Caco-2 (cell line): ENCODE measurements at regions not wholly inside any gene's neighbourhood (a gene's known extent, or its start where the extent isn't known, plus 50 kb on each side); places are given as distances from the start of the nearest gene placed in this dataset.

Source experiments
- BruUV-seq: library from RNA; stranded (reverse); fragments of 400-500 nt; replicated peaks from 2 replicates; lab custom pipeline; 2021; lab: Mats Ljungman, UMichigan
- CTCF ChIA-PET: fragments of 300-600 bp; sonication (Branson Sonifier 250); formaldehyde crosslinking; loops from one replicate; lab custom pipeline; 2022; ENCODE audit warnings: antibody characterized with exemption; lab: Charles Lee
- POLR2A ChIA-PET: fragments of 300-600 bp; sonication (Branson Sonifier 250); formaldehyde crosslinking; loops from one replicate; lab custom pipeline; 2022; ENCODE audit warnings: antibody characterized with exemption; lab: Charles Lee
- DNase-seq, 2 experiments: peaks; one replicate each; pipeline versions ENCODE4 v3.0.0 to v3.0.0-alpha.2; 2020 to 2022
- H3K27me3 ChIP-seq: replicated peaks from 2 replicates; pipeline ENCODE4 v1.6.0; 2011; ENCODE audit warnings: low read length; ENCODE audit not compliant: control insufficient read depth, insufficient read depth
- H3K36me3 ChIP-seq: 2 replicates; pipeline ENCODE4 v1.5.1; 2011; ENCODE audit warnings: low read length; ENCODE audit not compliant: control insufficient read depth, insufficient read depth
- H3K4me1 ChIP-seq: fragments of 250-450 bp; sonication (Bioruptor Pico); 2 replicates; pipeline ENCODE4 v1.5.1; 2020; ENCODE audit warnings: mild to moderate bottlenecking
- H3K4me3 ChIP-seq: 2 replicates; pipeline ENCODE4 v1.5.1; 2011; ENCODE audit warnings: low read depth, mild to moderate bottlenecking, control low read depth, low read length
- H3K9me3 ChIP-seq: fragments of 250-450 bp; sonication (Bioruptor Pico); 2 replicates; pipeline ENCODE4 v1.5.1; 2020; ENCODE audit warnings: mild to moderate bottlenecking, moderate library complexity
- H3K27ac Mint-ChIP-seq: one replicate; pipeline ENCODE4 v1.8.0; 2022; ENCODE audit warnings: mixed read lengths; ENCODE audit not compliant: unreplicated experiment
- H3K27me3 Mint-ChIP-seq: one replicate; pipeline ENCODE4 v1.8.0; 2022; ENCODE audit warnings: mixed read lengths; ENCODE audit not compliant: insufficient read depth, unreplicated experiment
- H3K36me3 Mint-ChIP-seq: one replicate; pipeline ENCODE4 v1.8.0; 2022; ENCODE audit warnings: mild to moderate bottlenecking, mixed read lengths; ENCODE audit not compliant: insufficient read depth, unreplicated experiment
- H3K4me1 Mint-ChIP-seq: one replicate; pipeline ENCODE4 v1.8.0; 2022; ENCODE audit warnings: low read depth, mixed read lengths; ENCODE audit not compliant: unreplicated experiment
- H3K4me3 Mint-ChIP-seq: one replicate; pipeline ENCODE4 v1.8.0; 2022; ENCODE audit warnings: mild to moderate bottlenecking, moderate library complexity, mixed read lengths; ENCODE audit not compliant: unreplicated experiment
- H3K9me3 Mint-ChIP-seq: one replicate; pipeline ENCODE4 v1.8.0; 2022; ENCODE audit warnings: mixed read lengths; ENCODE audit not compliant: unreplicated experiment
- intact Hi-C: fragments of 100-400 bp; cut with micrococcal nuclease; formaldehyde crosslinking; loops from one replicate; pipeline ENCODE4 v1.10.0; 2022; ENCODE audit not compliant: unreplicated experiment
- TF ChIP-seq, protein P1 (sequence below), 2 experiments: fragments of 200-600 bp in 1 of 2; IDR thresholded peaks; 1 replicate in 1 of 2; 2 replicates in 1 of 2; pipeline versions ENCODE4 v1.5.1 to v1.8.0; 2011 to 2022; ENCODE audit warnings: antibody characterized with exemption in 1 of 2, control low read depth in 1 of 2, inconsistent platforms in 1 of 2, low read depth in 1 of 2, low read length in 1 of 2, mild to moderate bottlenecking in 1 of 2, moderate library complexity in 1 of 2; ENCODE audit not compliant: insufficient read depth in 1 of 2, severe bottlenecking in 1 of 2, unreplicated experiment in 1 of 2

GRCh38 chr4:86529436-86529835 lies 64.7 kb upstream of the PTPN13 start:
- no peak for DNase-seq
- TF ChIP-seq, protein P1, sequence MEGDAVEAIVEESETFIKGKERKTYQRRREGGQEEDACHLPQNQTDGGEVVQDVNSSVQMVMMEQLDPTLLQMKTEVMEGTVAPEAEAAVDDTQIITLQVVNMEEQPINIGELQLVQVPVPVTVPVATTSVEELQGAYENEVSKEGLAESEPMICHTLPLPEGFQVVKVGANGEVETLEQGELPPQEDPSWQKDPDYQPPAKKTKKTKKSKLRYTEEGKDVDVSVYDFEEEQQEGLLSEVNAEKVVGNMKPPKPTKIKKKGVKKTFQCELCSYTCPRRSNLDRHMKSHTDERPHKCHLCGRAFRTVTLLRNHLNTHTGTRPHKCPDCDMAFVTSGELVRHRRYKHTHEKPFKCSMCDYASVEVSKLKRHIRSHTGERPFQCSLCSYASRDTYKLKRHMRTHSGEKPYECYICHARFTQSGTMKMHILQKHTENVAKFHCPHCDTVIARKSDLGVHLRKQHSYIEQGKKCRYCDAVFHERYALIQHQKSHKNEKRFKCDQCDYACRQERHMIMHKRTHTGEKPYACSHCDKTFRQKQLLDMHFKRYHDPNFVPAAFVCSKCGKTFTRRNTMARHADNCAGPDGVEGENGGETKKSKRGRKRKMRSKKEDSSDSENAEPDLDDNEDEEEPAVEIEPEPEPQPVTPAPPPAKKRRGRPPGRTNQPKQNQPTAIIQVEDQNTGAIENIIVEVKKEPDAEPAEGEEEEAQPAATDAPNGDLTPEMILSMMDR (IDR thresholded peaks at IDR 0.05; ENCODE audit: insufficient read depth in 1 of 2, low read depth in 1 of 2, low read length in 1 of 2, severe bottlenecking in 1 of 2, unreplicated experiment in 1 of 2), result no peak
- Histone ChIP-seq H3K27me3 (no peaks in the 10 kb centered on the region), H3K4me3 (no peak overlapping the region), H3K36me3 (no peaks in the 10 kb centered on the region), H3K9me3 (no peaks in the 10 kb centered on the region), H3K4me1 (no peaks in the 10 kb centered on the region)
- CTCF ChIA-PET, result interaction anchor here (0.6 kb wide), 1 partner anchor 36 kb away, joined by 3 read pairs; no protein-coding TSS in a partner anchor
- Mint-ChIP-seq H3K9me3 (no peaks in the 10 kb centered on the region), H3K4me3 (no peak overlapping the region), H3K27ac (no peak overlapping the region), H3K4me1 (no peaks in the 10 kb centered on the region), H3K27me3 (peaks cover under 1% of the 10 kb centered on the region), H3K36me3 (no peaks in the 10 kb centered on the region)
- intact Hi-C loops, result no loop called here
- no TSS peak for BruUV-seq
- POLR2A ChIA-PET, result no interaction called here

GRCh38 chr4:86530183-86530582 lies 63.9 kb upstream of the PTPN13 start:
- POLR2A ChIA-PET, result no interaction called here
- BruUV-seq, result no TSS peak
- CTCF ChIA-PET, result no interaction called here
- intact Hi-C loops, result no loop called here
- Mint-ChIP-seq H3K36me3 (no peaks in the 10 kb centered on the region), H3K27ac (no peak overlapping the region), H3K27me3 (no peaks in the 10 kb centered on the region), H3K4me3 (no peak overlapping the region), H3K4me1 (no peaks in the 10 kb centered on the region), H3K9me3 (no peaks in the 10 kb centered on the region)
- no peaks in the 10 kb centered on the region for H3K36me3 ChIP-seq
- H3K4me1 ChIP-seq, result no peaks in the 10 kb centered on the region
- H3K27me3 ChIP-seq, result no peaks in the 10 kb centered on the region
- TF ChIP-seq, protein P1 (IDR thresholded peaks at IDR 0.05; ENCODE audit: insufficient read depth in 1 of 2, low read depth in 1 of 2, low read length in 1 of 2, severe bottlenecking in 1 of 2, unreplicated experiment in 1 of 2), result no peak
- no peaks in the 10 kb centered on the region for H3K9me3 ChIP-seq
- no peak overlapping the region for H3K4me3 ChIP-seq
- DNase-seq, result no peak

GRCh38 chr4:86531440-86531839 lies 62.7 kb upstream of the PTPN13 start:
- no peaks in the 10 kb centered on the region for H3K9me3 ChIP-seq
- intact Hi-C loops, result no loop called here
- H3K4me1 Mint-ChIP-seq, result no peaks in the 10 kb centered on the region
- TF ChIP-seq, protein P1 (IDR thresholded peaks at IDR 0.05; ENCODE audit: insufficient read depth in 1 of 2, low read depth in 1 of 2, low read length in 1 of 2, severe bottlenecking in 1 of 2, unreplicated experiment in 1 of 2), result no peak
- POLR2A ChIA-PET, result no interaction called here
- H3K36me3 Mint-ChIP-seq, result no peaks in the 10 kb centered on the region
- H3K4me1 ChIP-seq, result no peaks in the 10 kb centered on the region
- no peaks in the 10 kb centered on the region for H3K27me3 Mint-ChIP-seq
- H3K9me3 Mint-ChIP-seq, result no peaks in the 10 kb centered on the region
- no peaks in the 10 kb centered on the region for H3K36me3 ChIP-seq
- no peak overlapping the region for H3K27ac Mint-ChIP-seq
- no peak overlapping the region for H3K4me3 Mint-ChIP-seq
- no TSS peak for BruUV-seq
- no peak for DNase-seq
- no peaks in the 10 kb centered on the region for H3K27me3 ChIP-seq
- CTCF ChIA-PET, result no interaction called here
- H3K4me3 ChIP-seq, result no peak overlapping the region
